NOMO-1 (cell line): ENCODE measurements at regions not wholly inside any gene's neighbourhood (a gene's known extent, or its start where the extent isn't known, plus 50 kb on each side); places are given as distances from the start of the nearest gene placed in this dataset.

Experiments used
- DNase-seq, 2 experiments: peaks; one replicate each; lab custom pipeline; 2025; ENCODE audit not compliant: unreplicated experiment in 2 of 2; lab: John Stamatoyannopoulos, UW

GRCh38 chr16:79274264-79274663, 326.3 kb downstream of the MAF start:
- no peak for DNase-seq

GRCh38 chr16:79272141-79272577, 328.4 kb downstream of the MAF start:
- DNase-seq = no peak

- no peak for DNase-seq
Observed at GRCh38 chr16:79271583-79271982, 329.0 kb downstream of the MAF start.

GRCh38 chr16:79270011-79270410, 330.5 kb downstream of the MAF start:
- no peak for DNase-seq

- DNase-seq = peak; percentile 47 to 65
Observed at GRCh38 chr16:79269211-79269863, 331.2 kb downstream of the MAF start.

- DNase-seq = no peak
Observed at GRCh38 chr16:79267781-79268180, 332.8 kb downstream of the MAF start.

- DNase-seq = no peak
Observed at GRCh38 chr16:79267146-79267545, 333.4 kb downstream of the MAF start.

- no peak for DNase-seq
Observed at GRCh38 chr16:79265701-79266100, 334.8 kb downstream of the MAF start.

GRCh38 chr16:79265196-79265595, 335.3 kb downstream of the MAF start:
- no peak for DNase-seq

- DNase-seq = peak; percentile 58 to 66
Observed at GRCh38 chr16:79264237-79265109, 336.1 kb downstream of the MAF start.

GRCh38 chr16:79263425-79263824, 337.1 kb downstream of the MAF start:
- peak; percentile 56 to 65 for DNase-seq
